OCI-LY1 (cell line): ENCODE measurements at regions not wholly inside any gene's neighbourhood (a gene's known extent, or its start where the extent isn't known, plus 50 kb on each side); places are given as distances from the start of the nearest gene placed in this dataset.

Experiments
- H2AFZ ChIP-seq: fragments of 200-600 bp; sonication (generic), shearing (Covaris generic); 2 replicates; pipeline ENCODE4 v1.6.0; 2014; ENCODE audit warnings: antibody characterized with exemption, mild to moderate bottlenecking, low read length
- H3F3A ChIP-seq: fragments of 200-600 bp; sonication (generic), shearing (Covaris generic); 2 replicates; pipeline ENCODE4 v1.6.0; 2014; ENCODE audit warnings: mild to moderate bottlenecking, antibody characterized with exemption, low read length, moderate library complexity; ENCODE audit not compliant: insufficient read depth
- H3K27ac ChIP-seq: fragments of 200-600 bp; sonication (generic); 2 replicates; pipeline ENCODE4 v1.5.1; 2014; ENCODE audit warnings: low read length, mixed run types, mild to moderate bottlenecking, low read depth; ENCODE audit not compliant: poor library complexity, severe bottlenecking
- H3K27me3 ChIP-seq: fragments of 200-600 bp; sonication (generic); 2 replicates; pipeline ENCODE4 v1.6.0; 2014; ENCODE audit warnings: antibody characterized with exemption, mild to moderate bottlenecking, low read length, moderate library complexity; ENCODE audit not compliant: insufficient read depth
- H3K36me3 ChIP-seq: fragments of 200-600 bp; sonication (generic); 2 replicates; pipeline ENCODE4 v1.6.1; 2014; ENCODE audit warnings: mild to moderate bottlenecking, antibody characterized with exemption, low read length, moderate library complexity, mixed read lengths; ENCODE audit not compliant: insufficient read depth
- H3K4me1 ChIP-seq: fragments of 200-600 bp; sonication (generic); 2 replicates; pipeline ENCODE4 v1.5.1; 2014; ENCODE audit warnings: mild to moderate bottlenecking, low read length, moderate library complexity; ENCODE audit not compliant: insufficient read depth, severe bottlenecking
- H3K4me2 ChIP-seq: fragments of 200-600 bp; sonication (generic), shearing (Covaris generic); 2 replicates; pipeline ENCODE4 v1.6.1; 2014; ENCODE audit warnings: low read length
- H3K4me3 ChIP-seq: fragments of 200-600 bp; sonication (generic); 2 replicates; pipeline ENCODE4 v1.5.1; 2014; ENCODE audit warnings: low read length, low read depth, mild to moderate bottlenecking, mixed read lengths; ENCODE audit not compliant: poor library complexity, severe bottlenecking
- H3K79me2 ChIP-seq: fragments of 200-600 bp; shearing (Covaris generic); 2 replicates; pipeline ENCODE4 v1.6.1; 2016; ENCODE audit warnings: mixed run types, low read length, mixed read lengths; ENCODE audit not compliant: insufficient read depth
- H3K9ac ChIP-seq: fragments of 200-600 bp; sonication (generic), shearing (Covaris generic); 2 replicates; pipeline ENCODE4 v1.6.1; 2014; ENCODE audit warnings: mild to moderate bottlenecking, low read length, mixed read lengths
- H3K9me2 ChIP-seq: fragments of 200-600 bp; sonication (generic), shearing (Covaris generic); 2 replicates; pipeline ENCODE4 v1.6.1; 2014; ENCODE audit warnings: low read depth, mild to moderate bottlenecking, low read length, mixed read lengths
- H3K9me3 ChIP-seq: fragments of 200-600 bp; shearing (Covaris generic); 2 replicates; pipeline ENCODE4 v1.6.1; 2014; ENCODE audit warnings: low read length, mixed read lengths
- H4K20me1 ChIP-seq: fragments of 200-600 bp; sonication (generic), shearing (Covaris generic); 2 replicates; pipeline ENCODE4 v1.6.0; 2016; ENCODE audit warnings: mild to moderate bottlenecking, low read length; ENCODE audit not compliant: insufficient read depth
- CTCF ChIP-seq: fragments of 200-600 bp; sonication (generic), shearing (Covaris generic); IDR thresholded peaks from 2 replicates; pipeline ENCODE4 v1.5.1; 2017; ENCODE audit warnings: mild to moderate bottlenecking, antibody characterized with exemption, low read length, moderate library complexity, mixed read lengths
- EZH2 ChIP-seq: fragments of 200-600 bp; sonication (generic), shearing (Covaris generic); IDR thresholded peaks from 2 replicates; pipeline ENCODE4 v1.8.0; 2017; ENCODE audit warnings: borderline replicate concordance, mixed run types, mild to moderate bottlenecking, antibody characterized with exemption, low read length, moderate library complexity, mixed read lengths

GRCh38 chr10:30789806-30790205 lies 160.3 kb upstream of the LYZL2 start:
- H3F3A ChIP-seq, result no peaks in the 10 kb centered on the region
- no peak overlapping the region for H3K27ac ChIP-seq
- H3K36me3 ChIP-seq, result no peaks in the 10 kb centered on the region
- no peak overlapping the region for H3K9ac ChIP-seq
- no peak overlapping the region for H3K4me3 ChIP-seq
- no peaks in the 10 kb centered on the region for H3K9me3 ChIP-seq
- no peaks in the 10 kb centered on the region for H3K27me3 ChIP-seq
- H3K79me2 ChIP-seq, result no peaks in the 10 kb centered on the region
- H3K4me1 ChIP-seq, result no peaks in the 10 kb centered on the region
- TF ChIP-seq EZH2 (no peak), CTCF (no peak)
- no peaks in the 10 kb centered on the region for H4K20me1 ChIP-seq
- H3K9me2 ChIP-seq, result no peaks in the 10 kb centered on the region
- no peak overlapping the region for H3K4me2 ChIP-seq
- H2AFZ ChIP-seq, result no peak overlapping the region

- Histone ChIP-seq H3K4me3 (no peak overlapping the region), H3K4me2 (no peak overlapping the region), H3K9me2 (no peaks in the 10 kb centered on the region), H3K27ac (no peak overlapping the region), H3K9ac (no peak overlapping the region), H3K4me1 (no peaks in the 10 kb centered on the region), H3K36me3 (no peaks in the 10 kb centered on the region), H3K79me2 (no peaks in the 10 kb centered on the region), H3F3A (no peaks in the 10 kb centered on the region), H3K9me3 (no peaks in the 10 kb centered on the region), H2AFZ (no peak overlapping the region), H4K20me1 (no peaks in the 10 kb centered on the region), H3K27me3 (no peaks in the 10 kb centered on the region)
- TF ChIP-seq EZH2, result no peak
- TF ChIP-seq CTCF, result no peak
These were observed 158.8 kb upstream of the LYZL2 start for GRCh38 chr10:30788307-30788706.

- Histone ChIP-seq H3K9me2 (no peaks in the 10 kb centered on the region), H3F3A (no peaks in the 10 kb centered on the region), H3K4me3 (no peak overlapping the region), H3K27me3 (no peaks in the 10 kb centered on the region), H4K20me1 (no peaks in the 10 kb centered on the region), H3K27ac (no peak overlapping the region), H3K9me3 (no peaks in the 10 kb centered on the region), H3K4me2 (no peak overlapping the region), H3K79me2 (no peaks in the 10 kb centered on the region), H3K9ac (no peak overlapping the region), H2AFZ (no peak overlapping the region), H3K4me1 (no peaks in the 10 kb centered on the region), H3K36me3 (no peaks in the 10 kb centered on the region)
- TF ChIP-seq CTCF (no peak), EZH2 (no peak)
These were observed 157.4 kb upstream of the LYZL2 start for GRCh38 chr10:30786906-30787305.
